Sigmoid colon (tissue), 4 donors: ENCODE measurements at regions not wholly inside any gene's neighbourhood (a gene's known extent, or its start where the extent isn't known, plus 50 kb on each side); places are given as distances from the start of the nearest gene placed in this dataset.

ENCODE experiments used
- EP300 ChIP-seq, 4 donors: sonication (generic); formaldehyde crosslinking; IDR thresholded peaks; one replicate each; pipeline ENCODE4 v1.6.1; 2017; ENCODE audit warnings: antibody characterized with exemption in 4 of 4
- POLR2A ChIP-seq, 2 donors: fragments of 450-650 bp; IDR thresholded peaks; one replicate each; pipeline ENCODE4 v1.6.1; 2016; ENCODE audit warnings: antibody characterized with exemption in 2 of 2, mild to moderate bottlenecking in 2 of 2, moderate library complexity in 2 of 2
- POLR2AphosphoS5 ChIP-seq, 4 donors: sonication (generic); formaldehyde crosslinking; IDR thresholded peaks; one replicate each; pipeline ENCODE4 v1.6.1; 2017; ENCODE audit warnings: antibody characterized with exemption in 4 of 4
- TF ChIP-seq, protein P1 (sequence below), 4 experiments: fragments of 450-650 bp in 3 of 4; fragments of 200-600 bp in 1 of 4; IDR thresholded peaks; one replicate each; pipeline ENCODE4 v1.5.1; 2016 to 2019; ENCODE audit warnings: antibody characterized with exemption in 4 of 4, mild to moderate bottlenecking in 3 of 4, moderate library complexity in 2 of 4

DNA sequence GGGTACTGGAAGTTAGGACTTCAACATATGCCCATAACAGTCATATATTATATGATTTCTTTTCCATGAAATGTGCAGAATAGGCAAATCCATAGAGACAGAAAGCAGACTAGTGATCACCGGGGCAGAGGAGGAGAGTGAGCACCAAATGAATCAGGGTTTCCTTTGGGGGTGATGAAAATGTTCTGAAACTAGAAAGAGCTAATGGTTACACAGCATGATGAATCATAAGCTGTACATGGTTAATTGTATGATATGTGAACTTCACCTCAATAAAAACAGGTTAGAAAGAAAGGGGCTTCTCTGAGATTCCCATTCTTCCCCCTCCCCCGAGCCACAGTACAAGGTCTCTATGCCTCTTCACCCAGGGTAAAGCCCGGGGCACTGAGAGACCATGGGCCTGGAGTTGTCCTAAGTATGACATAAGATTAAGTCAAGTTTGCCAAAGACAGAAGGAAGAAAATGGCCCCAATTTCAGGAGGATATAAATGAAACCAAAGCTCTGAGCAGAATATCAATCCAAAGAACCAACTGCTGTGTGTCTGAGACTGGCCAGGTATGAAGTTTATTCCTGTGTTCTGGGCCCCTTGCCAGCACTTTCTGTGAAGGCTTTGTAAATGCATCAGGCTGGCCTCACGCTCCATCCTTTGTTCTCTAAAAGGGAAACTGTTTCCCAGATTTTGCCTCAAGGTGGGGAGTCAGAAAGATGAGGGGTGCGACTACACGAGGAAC is 243.8 kb downstream of the CDK5RAP2 start:
- TF ChIP-seq EP300 (IDR thresholded peaks at IDR 0.05), result no peak
- TF ChIP-seq, protein P1, sequence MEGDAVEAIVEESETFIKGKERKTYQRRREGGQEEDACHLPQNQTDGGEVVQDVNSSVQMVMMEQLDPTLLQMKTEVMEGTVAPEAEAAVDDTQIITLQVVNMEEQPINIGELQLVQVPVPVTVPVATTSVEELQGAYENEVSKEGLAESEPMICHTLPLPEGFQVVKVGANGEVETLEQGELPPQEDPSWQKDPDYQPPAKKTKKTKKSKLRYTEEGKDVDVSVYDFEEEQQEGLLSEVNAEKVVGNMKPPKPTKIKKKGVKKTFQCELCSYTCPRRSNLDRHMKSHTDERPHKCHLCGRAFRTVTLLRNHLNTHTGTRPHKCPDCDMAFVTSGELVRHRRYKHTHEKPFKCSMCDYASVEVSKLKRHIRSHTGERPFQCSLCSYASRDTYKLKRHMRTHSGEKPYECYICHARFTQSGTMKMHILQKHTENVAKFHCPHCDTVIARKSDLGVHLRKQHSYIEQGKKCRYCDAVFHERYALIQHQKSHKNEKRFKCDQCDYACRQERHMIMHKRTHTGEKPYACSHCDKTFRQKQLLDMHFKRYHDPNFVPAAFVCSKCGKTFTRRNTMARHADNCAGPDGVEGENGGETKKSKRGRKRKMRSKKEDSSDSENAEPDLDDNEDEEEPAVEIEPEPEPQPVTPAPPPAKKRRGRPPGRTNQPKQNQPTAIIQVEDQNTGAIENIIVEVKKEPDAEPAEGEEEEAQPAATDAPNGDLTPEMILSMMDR (IDR thresholded peaks at IDR 0.05), result no peak
- TF ChIP-seq POLR2A (IDR thresholded peaks at IDR 0.05), result no peak
- no peak for TF ChIP-seq POLR2AphosphoS5 (IDR thresholded peaks at IDR 0.05)
